Suprapubic skin (tissue), 4 donors: ENCODE measurements at regions not wholly inside any gene's neighbourhood (a gene's known extent, or its start where the extent isn't known, plus 50 kb on each side); places are given as distances from the start of the nearest gene placed in this dataset.

Experiments
- DNase-seq, 2 donors: peaks; one replicate each; pipeline ENCODE4 v3.0.0-alpha.2; 2019; ENCODE audit warnings: low spot score in 2 of 2
- H3K27ac ChIP-seq: fragments of 200-600 bp; sonication (generic); one replicate; pipeline ENCODE4 v1.5.1; 2019
- H3K27me3 ChIP-seq: fragments of 200-600 bp; sonication (generic); one replicate; pipeline ENCODE4 v1.5.1; 2019
- H3K36me3 ChIP-seq: fragments of 200-600 bp; sonication (generic); one replicate; pipeline ENCODE4 v1.5.1; 2019
- H3K4me1 ChIP-seq: fragments of 200-600 bp; sonication (generic); one replicate; pipeline ENCODE4 v1.5.1; 2019
- H3K4me3 ChIP-seq: fragments of 200-600 bp; sonication (generic); one replicate; pipeline ENCODE4 v1.5.1; 2019; ENCODE audit warnings: mild to moderate bottlenecking
- H3K9me3 ChIP-seq: fragments of 200-600 bp; sonication (generic); one replicate; pipeline ENCODE4 v1.5.1; 2019
- CTCF ChIP-seq, 2 donors: fragments of 200-600 bp in 1 of 2; fragments of 450-650 bp in 1 of 2; sonication (generic) in 1 of 2; IDR thresholded peaks; one replicate each; pipeline ENCODE4 v1.5.1; 2016 to 2019; ENCODE audit warnings: antibody characterized with exemption in 2 of 2, mild to moderate bottlenecking in 1 of 2, moderate library complexity in 1 of 2
- EP300 ChIP-seq: sonication (generic); formaldehyde crosslinking; IDR thresholded peaks from one replicate; pipeline ENCODE4 v1.6.1; 2017; ENCODE audit warnings: antibody characterized with exemption
- POLR2A ChIP-seq, 2 donors: fragments of 450-650 bp; IDR thresholded peaks; one replicate each; pipeline ENCODE4 v1.6.1; 2017; ENCODE audit warnings: antibody characterized with exemption in 2 of 2, mild to moderate bottlenecking in 2 of 2, moderate library complexity in 2 of 2
- POLR2AphosphoS5 ChIP-seq, 3 donors: sonication (generic); formaldehyde crosslinking; IDR thresholded peaks; one replicate each; pipeline ENCODE4 v1.6.1; 2017; ENCODE audit warnings: antibody characterized with exemption in 3 of 3
- WGBS: methylation state at CpG from one replicate; pipeline ENCODE4 v1.1.5; 2018; 5-methylcytosine and 5-hydroxymethylcytosine counted together

GRCh38 chr15:30030345-30030744 is 52.4 kb upstream of the GOLGA8J start:
- H3K4me1 ChIP-seq: no peaks in the 10 kb centered on the region
- H3K9me3 ChIP-seq: no peaks in the 10 kb centered on the region
- WGBS: 87% methylated on average over 8 of the region's 8 CpGs
- no peak for DNase-seq
- H3K27ac ChIP-seq: no peak overlapping the region
- no peaks in the 10 kb centered on the region for H3K36me3 ChIP-seq
- no peak overlapping the region for H3K4me3 ChIP-seq
- H3K27me3 ChIP-seq: no peaks in the 10 kb centered on the region
- TF ChIP-seq POLR2A (IDR thresholded peaks at IDR 0.05) (no peak), EP300 (no peak), POLR2AphosphoS5 (IDR thresholded peaks at IDR 0.05) (no peak), CTCF (IDR thresholded peaks at IDR 0.05) (no peak)

- Histone ChIP-seq H3K4me3 (no peak overlapping the region), H3K36me3 (no peaks in the 10 kb centered on the region), H3K9me3 (no peaks in the 10 kb centered on the region), H3K4me1 (no peaks in the 10 kb centered on the region), H3K27ac (no peak overlapping the region), H3K27me3 (no peaks in the 10 kb centered on the region)
- DNase-seq: no peak
- 39% methylated on average over 6 of the region's 6 CpGs for WGBS
- TF ChIP-seq EP300 (no peak), CTCF (IDR thresholded peaks at IDR 0.05) (no peak), POLR2A (IDR thresholded peaks at IDR 0.05) (no peak), POLR2AphosphoS5 (IDR thresholded peaks at IDR 0.05) (no peak)
Measured at GRCh38 chr15:30023798-30024295, 58.9 kb upstream of the GOLGA8J start.

- no peak for DNase-seq
- H3K36me3 ChIP-seq: no peaks in the 10 kb centered on the region
- TF ChIP-seq POLR2AphosphoS5 (IDR thresholded peaks at IDR 0.05) (no peak), EP300 (no peak)
- no peak overlapping the region for H3K4me3 ChIP-seq
- no peaks in the 10 kb centered on the region for H3K27me3 ChIP-seq
- 90% methylated on average over 2 of the region's 2 CpGs for WGBS
- no peaks in the 10 kb centered on the region for H3K9me3 ChIP-seq
- H3K4me1 ChIP-seq: no peaks in the 10 kb centered on the region
- H3K27ac ChIP-seq: no peak overlapping the region
Measured at GRCh38 chr15:30010746-30011145, 72.0 kb upstream of the GOLGA8J start.

- WGBS: 94% methylated on average over 1 of the region's 1 CpG
- Histone ChIP-seq H3K4me3 (no peak overlapping the region), H3K4me1 (no peaks in the 10 kb centered on the region), H3K36me3 (no peaks in the 10 kb centered on the region), H3K27me3 (no peaks in the 10 kb centered on the region), H3K9me3 (no peaks in the 10 kb centered on the region), H3K27ac (no peak overlapping the region)
- DNase-seq: no peak
- no peak for TF ChIP-seq POLR2A (IDR thresholded peaks at IDR 0.05)
- TF ChIP-seq CTCF (IDR thresholded peaks at IDR 0.05): no peak
Measured at GRCh38 chr15:30008156-30008555, 74.6 kb upstream of the GOLGA8J start.

GRCh38 chr15:30001602-30002001 is 81.2 kb upstream of the GOLGA8J start:
- Histone ChIP-seq H3K27me3 (no peaks in the 10 kb centered on the region), H3K36me3 (no peaks in the 10 kb centered on the region)
- 80% methylated on average over 5 of the region's 5 CpGs for WGBS

More at GRCh38 chr15:30001602-30002001, 81.2 kb upstream of the GOLGA8J start:
- Histone ChIP-seq H3K27ac (no peak overlapping the region), H3K9me3 (no peaks in the 10 kb centered on the region), H3K4me3 (no peak overlapping the region), H3K4me1 (no peaks in the 10 kb centered on the region)
- TF ChIP-seq POLR2AphosphoS5 (IDR thresholded peaks at IDR 0.05) (no peak), CTCF (IDR thresholded peaks at IDR 0.05) (no peak), POLR2A (IDR thresholded peaks at IDR 0.05) (no peak), EP300 (no peak)
- no peak for DNase-seq
